ENCODE measurements at regions not wholly inside any gene's neighbourhood (a gene's known extent, or its start where the extent isn't known, plus 50 kb on each side); places are given as distances from the start of the nearest gene placed in this dataset.

GRCh38 chr14:43260056-43260455 is 1247.0 kb downstream of the FSCB start:
- TF ChIP-seq, protein P1, sequence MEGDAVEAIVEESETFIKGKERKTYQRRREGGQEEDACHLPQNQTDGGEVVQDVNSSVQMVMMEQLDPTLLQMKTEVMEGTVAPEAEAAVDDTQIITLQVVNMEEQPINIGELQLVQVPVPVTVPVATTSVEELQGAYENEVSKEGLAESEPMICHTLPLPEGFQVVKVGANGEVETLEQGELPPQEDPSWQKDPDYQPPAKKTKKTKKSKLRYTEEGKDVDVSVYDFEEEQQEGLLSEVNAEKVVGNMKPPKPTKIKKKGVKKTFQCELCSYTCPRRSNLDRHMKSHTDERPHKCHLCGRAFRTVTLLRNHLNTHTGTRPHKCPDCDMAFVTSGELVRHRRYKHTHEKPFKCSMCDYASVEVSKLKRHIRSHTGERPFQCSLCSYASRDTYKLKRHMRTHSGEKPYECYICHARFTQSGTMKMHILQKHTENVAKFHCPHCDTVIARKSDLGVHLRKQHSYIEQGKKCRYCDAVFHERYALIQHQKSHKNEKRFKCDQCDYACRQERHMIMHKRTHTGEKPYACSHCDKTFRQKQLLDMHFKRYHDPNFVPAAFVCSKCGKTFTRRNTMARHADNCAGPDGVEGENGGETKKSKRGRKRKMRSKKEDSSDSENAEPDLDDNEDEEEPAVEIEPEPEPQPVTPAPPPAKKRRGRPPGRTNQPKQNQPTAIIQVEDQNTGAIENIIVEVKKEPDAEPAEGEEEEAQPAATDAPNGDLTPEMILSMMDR (IDR thresholded peaks at IDR 0.05; ENCODE audit: extremely low read depth in 1 of 2, insufficient read depth in 1 of 2, low read depth in 1 of 2, low read length in 2 of 2): no peak
- TF ChIP-seq GATA2 (IDR thresholded peaks at IDR 0.05; ENCODE audit: insufficient read depth, insufficient read length, low read depth, low read length): no peak

Measured in endothelial cell of umbilical vein (primary cell).